ENCODE measurements at regions not wholly inside any gene's neighbourhood (a gene's known extent, or its start where the extent isn't known, plus 50 kb on each side); places are given as distances from the start of the nearest gene placed in this dataset.

- TF ChIP-seq CTCF (IDR thresholded peaks at IDR 0.05): no peak
- TF ChIP-seq EP300 (IDR thresholded peaks at IDR 0.05): no peak
- no peak for TF ChIP-seq POLR2A (IDR thresholded peaks at IDR 0.05)
- TF ChIP-seq POLR2AphosphoS5 (IDR thresholded peaks at IDR 0.05): no peak
Measured at GRCh38 chr14:29282169-29282568, 515.6 kb downstream of the FOXG1 start.
